GM12892 (cell line): ENCODE measurements at regions not wholly inside any gene's neighbourhood (a gene's known extent, or its start where the extent isn't known, plus 50 kb on each side); places are given as distances from the start of the nearest gene placed in this dataset.

Experiments used
- DNase-seq: peaks from one replicate; pipeline ENCODE4 v3.0.0; 2011; ENCODE audit not compliant: insufficient read length
- FAIRE-seq: peaks from 2 replicates; lab custom pipeline; 2011; peaks lifted over from hg19 to GRCh38; lab: Jason Lieb, UNC
- POLR2A ChIP-seq: IDR thresholded peaks from 2 replicates; pipeline ENCODE4 v1.6.1; 2011; ENCODE audit warnings: low read depth, low read length, control low read depth
- POLR2AphosphoS5 ChIP-seq: IDR thresholded peaks from 2 replicates; pipeline ENCODE4 v1.6.1; 2011; ENCODE audit warnings: low read depth, low read length, control low read depth
- TAF1 ChIP-seq: IDR thresholded peaks from 2 replicates; pipeline ENCODE4 v1.6.1; 2011; ENCODE audit warnings: low read depth, mild to moderate bottlenecking, control low read depth, low read length, borderline replicate concordance

- FAIRE-seq (no peak), DNase-seq (no peak)
- no peak for TF ChIP-seq POLR2AphosphoS5
- TF ChIP-seq TAF1: no peak
- TF ChIP-seq POLR2A: no peak
Observed at GRCh38 chr18:2075499-2075898, 495.8 kb downstream of the METTL4 start.

GRCh38 chr18:2082676-2083075, 488.6 kb downstream of the METTL4 start:
- DNase-seq: no peak
- TF ChIP-seq POLR2AphosphoS5: no peak
- no peak for FAIRE-seq

DNA sequence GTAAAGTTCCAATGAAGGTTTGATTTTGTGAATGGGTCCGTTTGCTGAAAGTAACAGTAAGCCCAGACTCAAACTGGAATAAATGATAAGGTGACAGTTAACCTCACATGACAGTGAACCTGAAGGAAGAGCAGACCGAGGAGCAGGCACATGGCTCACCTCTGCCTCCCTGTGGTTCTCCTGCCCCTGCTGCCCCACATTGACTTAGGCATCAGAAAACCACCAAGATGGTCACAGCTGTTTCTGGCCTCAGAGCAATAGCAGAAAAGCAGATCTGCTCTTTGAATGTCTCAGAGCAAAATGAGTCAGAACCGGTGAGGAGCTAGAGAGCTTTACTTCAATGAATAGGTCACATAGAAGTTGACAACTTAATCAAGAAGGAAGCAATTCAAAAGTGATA, 487.6 kb downstream of the METTL4 start:
- FAIRE-seq (no peak), DNase-seq (no peak)

GRCh38 chr18:2086439-2086838, 484.9 kb downstream of the METTL4 start:
- no peak for FAIRE-seq
- TF ChIP-seq POLR2AphosphoS5 (no peak), TAF1 (no peak), POLR2A (no peak)
- DNase-seq: no peak

More for the DNA sequence above, 487.6 kb downstream of the METTL4 start:
- TF ChIP-seq TAF1 (no peak), POLR2A (no peak), POLR2AphosphoS5 (no peak)

- TF ChIP-seq POLR2A (no peak), TAF1 (no peak), POLR2AphosphoS5 (no peak)
- FAIRE-seq (no peak), DNase-seq (no peak)
Observed at GRCh38 chr18:2087877-2088673, 483.2 kb downstream of the METTL4 start.

DNA sequence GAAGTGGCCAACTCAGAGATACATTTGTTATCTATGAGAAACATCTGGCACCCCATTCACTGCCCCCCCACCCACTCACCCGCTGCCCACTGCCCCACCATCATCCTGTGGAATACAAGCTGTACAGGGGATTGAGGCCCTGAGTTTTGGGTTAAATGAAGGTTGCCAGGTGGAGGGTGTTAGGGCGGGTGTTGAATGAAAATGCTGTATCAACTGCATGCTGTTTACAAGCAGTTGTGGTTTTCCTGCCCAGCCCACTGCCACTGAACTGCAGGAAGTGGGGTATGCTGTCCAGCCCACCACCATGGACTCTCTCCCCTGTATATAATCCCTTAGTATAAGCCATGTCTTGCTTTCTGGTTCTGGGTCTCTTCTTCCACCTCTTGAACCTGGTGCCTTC, 481.9 kb downstream of the METTL4 start:
- TF ChIP-seq POLR2A (no peak), POLR2AphosphoS5 (no peak), TAF1 (no peak)
- FAIRE-seq (no peak), DNase-seq (no peak)

DNA sequence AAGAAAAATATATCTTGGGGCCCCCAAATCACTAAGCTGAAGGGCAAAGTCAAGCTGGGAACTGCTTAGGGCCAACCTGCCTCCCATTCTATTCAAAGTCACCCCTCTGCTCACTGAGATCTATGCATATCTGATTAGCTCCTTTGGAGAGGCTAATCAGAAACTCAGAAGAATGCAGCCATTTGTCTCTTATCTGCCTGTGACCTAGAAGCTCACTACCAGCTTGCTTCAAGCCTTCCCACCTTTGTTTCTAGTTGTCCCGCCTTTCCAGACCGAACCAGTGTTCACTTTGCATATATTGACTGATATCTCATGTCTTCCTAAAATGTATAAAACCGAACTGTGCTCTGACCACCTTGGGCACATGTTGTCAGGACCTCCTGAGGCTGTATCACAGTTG, 479.4 kb downstream of the METTL4 start:
- FAIRE-seq (peak; percentile 64), DNase-seq (no peak)
- TF ChIP-seq POLR2AphosphoS5: no peak

DNA sequence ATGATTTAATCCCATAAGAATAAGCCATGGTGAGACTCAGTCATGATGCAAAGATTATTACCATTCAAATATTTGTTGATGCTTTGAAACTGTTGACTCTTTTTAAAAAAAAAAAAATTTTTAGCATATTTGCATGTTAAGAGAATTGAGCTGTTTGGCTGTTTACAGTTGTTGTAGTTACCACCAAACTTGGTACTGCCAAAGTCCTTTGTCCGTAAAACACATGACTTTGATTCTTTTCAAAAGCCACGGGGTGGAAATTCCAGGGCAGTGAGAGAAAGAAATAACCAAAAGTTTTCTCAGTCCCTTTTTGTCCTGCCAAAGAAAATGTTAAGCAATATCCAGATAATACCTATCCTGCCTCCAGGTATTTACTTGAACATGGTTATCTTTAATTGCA, 474.8 kb downstream of the METTL4 start:
- TF ChIP-seq POLR2AphosphoS5 (no peak), TAF1 (no peak), POLR2A (no peak)
- DNase-seq (no peak), FAIRE-seq (no peak)

DNA sequence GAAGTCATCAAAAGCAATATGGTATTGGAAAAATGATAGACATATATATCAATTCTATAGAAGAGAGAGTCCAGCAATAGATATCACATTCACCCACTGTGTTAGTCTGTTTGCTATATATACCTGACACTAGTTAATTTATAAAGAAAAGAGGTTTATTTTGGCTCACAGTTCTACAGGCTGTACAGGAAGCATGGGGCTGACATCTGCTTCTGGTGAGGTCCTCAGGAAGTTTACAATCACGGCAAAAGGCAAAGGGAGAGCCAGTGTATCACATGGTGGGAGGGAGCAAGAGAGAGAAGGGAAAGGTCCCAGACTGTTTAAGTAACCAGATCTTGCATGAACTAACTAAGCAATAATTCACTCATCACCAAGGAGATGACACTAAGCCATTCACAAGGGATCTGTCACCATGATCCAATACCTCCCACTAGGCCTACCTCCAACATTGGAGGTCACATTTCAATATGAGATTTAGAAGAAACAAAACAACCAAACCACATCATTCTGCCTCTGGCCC, 470.6 kb downstream of the METTL4 start:
- DNase-seq (no peak), FAIRE-seq (no peak)
- TF ChIP-seq TAF1 (no peak), POLR2A (no peak)

DNA sequence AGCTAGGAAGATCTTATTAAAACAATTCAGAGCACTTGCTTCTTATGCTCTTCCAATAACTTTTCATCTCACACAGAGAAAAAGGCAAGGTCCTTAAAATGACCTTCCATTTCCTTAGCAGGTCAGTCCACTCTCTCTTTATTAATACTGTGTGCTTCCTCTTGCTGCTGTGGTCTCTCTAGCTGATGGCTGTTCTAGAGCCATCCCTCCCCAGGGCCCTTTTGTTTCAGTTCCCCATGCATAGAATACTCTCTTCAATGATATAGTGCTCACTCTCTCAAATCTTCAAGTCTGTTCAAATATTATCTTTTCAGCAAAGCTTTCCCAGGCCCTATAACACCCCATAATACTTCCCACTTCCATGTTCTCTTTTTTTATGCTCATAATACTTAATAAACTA, 469.3 kb downstream of the METTL4 start:
- TF ChIP-seq POLR2AphosphoS5: no peak
- no peak for TF ChIP-seq POLR2A
- TF ChIP-seq TAF1: no peak
- FAIRE-seq (no peak), DNase-seq (no peak)

DNA sequence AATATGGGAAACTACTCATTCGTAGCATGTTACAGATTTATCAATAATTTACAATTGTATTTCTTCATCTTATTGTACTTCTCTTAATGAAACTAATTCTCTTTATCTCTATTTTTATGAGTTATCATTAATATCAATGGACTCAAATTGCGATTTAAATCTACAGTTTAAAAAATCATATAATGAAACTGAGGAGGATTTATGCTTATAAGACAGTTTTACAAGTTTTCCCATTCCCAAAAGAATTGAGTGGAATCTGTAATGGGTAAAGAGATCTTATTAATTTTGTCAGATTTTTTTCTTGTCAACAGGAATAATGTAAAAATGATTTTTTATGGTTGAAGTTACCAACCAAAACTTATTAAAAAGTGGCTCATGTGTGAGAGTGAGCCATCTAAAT, 468.0 kb downstream of the METTL4 start:
- no peak for FAIRE-seq
- no peak for DNase-seq
- no peak for TF ChIP-seq TAF1
- TF ChIP-seq POLR2AphosphoS5: no peak
- TF ChIP-seq POLR2A: no peak

DNA sequence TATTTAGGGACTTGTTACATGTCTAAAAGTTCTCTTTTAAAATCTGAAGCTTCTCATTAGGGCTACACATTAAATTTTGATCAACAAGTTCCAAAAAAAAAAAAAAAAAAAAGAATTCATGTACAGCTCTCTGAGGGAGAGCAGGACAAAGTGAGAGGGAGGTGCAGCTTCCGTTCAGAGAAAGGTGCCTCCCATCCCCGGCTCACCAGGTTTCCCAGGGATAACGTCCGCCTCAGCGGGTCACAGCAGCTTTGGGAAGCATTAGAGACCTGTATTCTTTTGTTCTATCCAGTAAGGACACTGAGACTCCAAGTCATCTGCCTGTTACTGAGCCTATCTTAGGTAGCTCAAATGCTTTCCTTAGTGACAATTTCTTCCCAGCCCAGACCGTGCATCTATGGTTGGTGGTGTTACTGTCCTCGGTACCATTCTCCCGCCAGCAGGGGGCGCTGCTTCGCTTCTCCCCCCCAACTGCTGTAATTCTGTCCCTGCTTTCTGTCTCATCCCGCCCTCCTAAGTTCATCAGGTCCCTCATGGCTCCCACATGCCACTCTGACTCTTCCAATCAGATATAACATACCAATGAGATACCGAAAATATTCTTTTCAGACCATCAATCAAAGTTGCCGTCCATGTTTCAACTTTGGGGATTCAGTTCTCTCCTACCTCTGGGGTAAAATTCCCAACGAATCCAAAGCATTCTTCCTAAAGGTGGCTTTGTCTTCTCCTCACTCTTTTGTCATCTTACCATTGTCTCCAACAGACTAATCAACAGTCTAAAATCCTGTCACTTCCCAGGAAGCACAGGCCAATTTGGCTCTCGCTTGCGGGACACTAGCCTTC, 466.5 kb downstream of the METTL4 start:
- no peak for TF ChIP-seq POLR2AphosphoS5
- DNase-seq (peak; percentile 7), FAIRE-seq (peak; percentile 91)

- no peak for TF ChIP-seq TAF1
- TF ChIP-seq POLR2A: no peak
- no peak for TF ChIP-seq POLR2AphosphoS5
- FAIRE-seq (no peak), DNase-seq (no peak)
Observed at GRCh38 chr18:2108591-2108990, 462.7 kb downstream of the METTL4 start.

GRCh38 chr18:2111456-2111855, 459.8 kb downstream of the METTL4 start:
- DNase-seq (no peak), FAIRE-seq (no peak)
- TF ChIP-seq TAF1: no peak
- no peak for TF ChIP-seq POLR2A
- TF ChIP-seq POLR2AphosphoS5: no peak
